T1000 (cell line): ENCODE measurements at regions not wholly inside any gene's neighbourhood (a gene's known extent, or its start where the extent isn't known, plus 50 kb on each side); places are given as distances from the start of the nearest gene placed in this dataset.

Source experiments
- DNase-seq: peaks from one replicate; lab custom pipeline; 2025; ENCODE audit warnings: mixed read lengths; lab: John Stamatoyannopoulos, UW

DNA sequence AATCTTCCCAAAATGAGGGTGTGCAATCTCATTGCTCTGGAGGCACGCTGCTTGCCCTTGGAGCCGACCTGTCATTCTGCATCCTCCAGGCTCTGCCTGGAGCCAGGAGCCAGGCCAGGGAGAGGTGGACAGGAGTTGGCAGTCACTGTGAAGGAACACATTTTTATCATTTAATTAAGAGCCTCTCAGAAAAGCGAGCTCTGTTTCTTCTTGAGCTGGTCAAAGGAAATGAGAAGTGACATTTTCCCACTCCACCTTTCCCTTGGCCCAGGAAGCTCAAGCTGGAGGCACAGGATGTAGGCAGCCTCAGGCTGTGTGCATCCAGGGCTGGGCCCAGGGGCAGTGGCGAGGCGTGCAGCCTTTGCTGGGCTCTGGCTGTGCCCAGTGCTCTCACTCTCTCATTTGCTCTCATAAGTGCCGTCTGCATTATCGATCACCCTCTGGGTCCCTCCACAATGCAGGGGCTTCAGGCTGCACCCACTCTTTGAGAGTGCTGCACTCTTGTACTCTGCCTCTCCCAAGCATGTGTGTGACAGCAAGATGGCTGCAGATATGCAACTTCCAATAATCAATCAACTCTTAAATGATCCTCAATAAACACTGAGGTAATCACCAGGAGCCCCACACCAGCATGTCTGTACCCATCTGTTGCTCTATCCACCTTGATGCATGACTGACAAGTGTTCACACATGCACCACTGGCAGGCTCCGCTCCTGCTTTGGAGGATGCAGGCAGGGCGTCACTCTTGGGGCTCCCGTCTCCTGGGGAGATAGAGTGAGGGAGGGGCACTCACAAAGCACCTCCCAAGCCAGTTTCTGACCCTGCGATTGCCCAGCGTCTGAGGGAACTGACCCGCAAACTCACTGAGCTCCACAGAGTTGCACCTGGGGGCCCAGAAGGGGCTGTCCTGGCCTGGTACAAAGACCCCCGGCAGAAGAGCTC, 171.4 kb downstream of the ZNF248 start:
- no peak for DNase-seq

DNA sequence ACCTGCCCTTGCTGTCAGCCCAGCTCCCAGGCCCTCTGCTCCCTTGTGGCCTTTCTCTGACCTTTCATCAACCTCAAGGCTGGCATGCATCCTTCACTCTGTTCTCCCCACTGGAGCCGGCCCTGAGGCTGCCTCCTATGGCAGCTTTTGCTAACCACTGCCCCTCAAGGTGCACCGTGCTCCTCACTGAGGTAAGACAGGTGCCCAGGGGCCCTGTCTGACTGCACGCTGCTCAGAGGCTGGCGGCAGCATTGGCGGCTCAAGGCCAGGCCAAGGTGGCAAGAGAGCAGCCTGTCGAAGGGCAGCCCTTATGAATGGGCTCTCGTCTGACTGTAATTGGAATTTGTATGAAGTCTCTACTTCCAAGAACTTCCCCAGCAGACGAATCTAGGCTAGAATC, 172.6 kb downstream of the ZNF248 start:
- no peak for DNase-seq

DNA sequence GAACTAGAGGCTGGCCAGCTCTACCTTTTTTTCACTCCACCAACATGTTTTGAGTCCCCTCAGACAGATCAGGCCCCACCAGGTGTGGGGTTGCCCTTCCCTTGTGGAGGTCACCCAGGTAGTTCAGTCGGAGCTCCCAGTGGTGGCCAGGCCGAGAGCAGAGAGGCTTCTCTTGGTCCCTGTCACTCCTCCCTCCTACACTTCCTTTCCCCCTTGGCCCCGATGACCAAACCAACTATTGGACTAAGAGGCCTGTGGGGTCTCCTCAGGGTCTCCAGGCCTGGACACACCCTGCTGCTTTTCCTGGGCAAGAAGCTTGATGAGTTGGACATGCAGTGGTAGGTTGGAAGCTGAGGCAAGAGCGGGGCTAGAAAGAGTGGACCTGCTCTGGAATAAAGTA, 174.8 kb downstream of the ZNF248 start:
- DNase-seq, result no peak

DNA sequence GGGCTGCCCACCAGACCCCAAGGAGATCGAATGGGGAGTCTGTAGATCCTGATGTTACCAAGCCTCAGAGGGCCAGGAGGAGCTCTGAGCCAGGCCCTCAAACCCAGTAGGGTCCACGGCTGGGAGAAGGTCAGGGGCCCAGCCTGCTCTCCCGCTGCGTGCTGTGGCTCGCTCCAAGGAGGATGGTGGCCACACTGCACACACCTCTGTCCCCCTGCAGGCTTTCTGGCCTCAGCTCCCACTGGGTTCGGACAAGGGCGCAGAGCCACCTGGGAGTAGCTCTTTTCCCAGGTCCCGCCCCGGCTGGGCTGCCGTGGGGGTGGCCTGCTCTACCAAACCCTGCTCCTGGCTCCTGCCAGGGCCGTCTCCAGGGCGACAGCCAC, 175.8 kb downstream of the ZNF248 start:
- no peak for DNase-seq

DNA sequence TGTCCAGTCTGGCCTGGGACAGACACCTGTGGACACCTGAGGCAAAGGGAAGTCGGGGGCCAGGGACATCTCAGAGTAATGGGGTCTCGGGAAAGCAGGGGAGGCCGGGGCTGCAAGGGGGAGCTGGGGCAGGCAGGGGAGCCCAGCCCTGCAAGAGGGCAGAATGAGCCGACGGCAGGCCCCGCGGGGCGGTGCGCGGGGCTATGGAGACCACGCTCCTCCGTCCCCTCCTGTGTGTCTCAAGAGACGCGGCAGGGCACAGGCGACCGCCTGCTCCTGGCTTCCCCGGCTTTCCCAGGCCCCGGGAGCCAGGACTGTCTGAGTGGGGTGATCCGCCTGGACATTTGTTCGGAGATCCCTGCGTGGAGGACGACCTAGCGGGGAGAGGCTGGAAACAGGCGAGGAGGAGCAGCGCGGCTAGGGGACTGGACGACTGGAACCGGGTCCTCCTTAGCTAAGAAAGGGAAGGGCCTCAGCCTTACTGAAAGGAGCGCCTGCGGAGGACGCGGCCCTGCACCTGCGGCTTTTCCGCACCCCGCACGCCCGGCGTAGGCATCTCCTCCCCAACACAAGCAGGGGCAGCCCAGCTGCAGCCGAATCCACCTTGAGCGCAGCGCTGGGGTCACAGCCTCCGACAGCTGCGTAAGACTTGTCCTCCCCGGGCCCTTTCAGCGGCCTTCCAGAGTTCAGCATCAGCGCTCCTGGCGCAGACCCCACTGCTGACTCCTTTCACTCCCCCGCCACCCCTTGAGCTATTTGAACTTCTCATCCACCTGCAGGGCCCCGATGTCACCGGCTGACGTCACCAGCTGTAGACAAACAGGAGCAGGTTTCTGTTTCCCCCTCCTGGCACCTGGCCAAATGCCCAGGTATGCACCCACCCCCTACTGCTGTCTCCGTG, 176.4 kb downstream of the ZNF248 start:
- no peak for DNase-seq

DNA sequence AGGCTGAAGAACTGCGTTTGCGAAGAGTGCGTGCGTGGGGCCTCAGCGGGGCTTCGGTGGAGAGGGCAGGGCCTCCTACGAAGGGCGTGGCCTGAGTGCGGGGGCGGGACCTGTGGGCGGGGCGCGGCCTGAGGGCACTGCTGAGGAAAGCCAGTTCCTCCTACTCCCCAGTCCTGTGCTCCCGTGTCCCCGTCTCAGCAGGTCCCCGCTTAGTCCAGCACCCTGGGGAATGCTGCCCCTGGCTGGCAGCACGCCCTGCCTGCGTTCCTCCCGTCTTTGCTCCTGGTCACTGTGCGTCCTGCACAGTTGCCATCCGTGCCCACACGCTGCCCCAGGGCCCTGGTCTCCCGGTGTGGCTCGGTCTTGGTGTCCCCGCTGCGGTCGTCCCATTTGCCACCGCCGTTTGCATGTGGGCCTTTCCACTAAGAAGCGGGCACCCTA, 177.1 kb downstream of the ZNF248 start:
- no peak for DNase-seq

DNA sequence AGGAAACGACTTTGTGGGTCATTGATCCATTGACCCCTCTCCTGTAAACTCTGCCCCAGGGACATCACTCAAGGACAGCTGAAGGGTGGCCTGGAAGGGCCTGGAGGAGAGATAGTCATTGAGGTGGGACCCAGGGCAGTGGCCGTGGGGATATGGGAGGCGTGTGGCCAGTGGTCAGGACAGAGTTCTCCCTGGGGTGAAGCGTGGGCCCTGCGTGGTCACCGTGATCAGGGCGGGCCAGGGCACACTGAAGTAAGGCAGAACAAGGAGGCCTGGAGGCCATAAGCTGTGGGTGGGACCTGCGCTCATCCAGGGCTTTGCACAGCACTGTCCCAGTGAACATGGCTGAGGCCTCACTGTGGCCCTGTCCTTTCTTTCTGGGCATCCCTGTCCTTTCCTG, 177.9 kb downstream of the ZNF248 start:
- DNase-seq, result no peak

DNA sequence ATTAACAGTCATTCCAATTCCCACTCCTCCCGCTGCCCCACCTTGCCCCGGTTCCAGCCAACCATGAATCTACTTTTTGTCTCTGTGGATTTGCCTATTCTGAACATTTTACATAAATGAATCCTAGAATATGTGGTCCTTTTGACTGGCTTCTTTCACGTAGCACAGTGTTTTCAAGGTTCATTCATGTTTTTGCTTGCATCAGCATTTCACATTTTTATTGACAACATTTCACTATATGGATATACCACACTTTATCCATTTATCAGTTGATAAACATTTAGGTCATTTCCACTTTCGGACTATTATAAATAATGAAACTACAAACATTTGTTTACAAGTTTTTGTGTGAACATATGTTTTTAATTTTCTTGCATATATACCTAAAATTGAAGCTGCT, 182.0 kb downstream of the ZNF248 start:
- no peak for DNase-seq

DNA sequence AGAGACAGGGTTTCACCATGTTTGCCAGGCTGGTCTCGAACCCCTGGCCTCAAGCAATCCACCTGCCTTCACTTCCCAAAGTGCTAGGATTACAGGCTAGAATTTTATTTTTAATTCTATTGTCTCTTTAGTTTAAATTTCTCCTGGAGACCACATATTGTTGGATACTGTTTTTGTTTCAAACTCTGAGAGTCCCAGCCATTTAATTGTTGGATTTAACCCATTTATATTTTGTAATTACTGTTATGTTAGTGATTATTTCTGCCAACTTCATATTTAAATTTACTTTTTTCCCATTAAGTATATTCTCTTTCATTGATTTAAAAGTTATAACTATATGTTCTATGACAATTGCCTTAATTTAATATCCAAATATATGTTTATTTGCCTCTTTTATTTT, 185.6 kb downstream of the ZNF248 start:
- DNase-seq, result no peak

DNA sequence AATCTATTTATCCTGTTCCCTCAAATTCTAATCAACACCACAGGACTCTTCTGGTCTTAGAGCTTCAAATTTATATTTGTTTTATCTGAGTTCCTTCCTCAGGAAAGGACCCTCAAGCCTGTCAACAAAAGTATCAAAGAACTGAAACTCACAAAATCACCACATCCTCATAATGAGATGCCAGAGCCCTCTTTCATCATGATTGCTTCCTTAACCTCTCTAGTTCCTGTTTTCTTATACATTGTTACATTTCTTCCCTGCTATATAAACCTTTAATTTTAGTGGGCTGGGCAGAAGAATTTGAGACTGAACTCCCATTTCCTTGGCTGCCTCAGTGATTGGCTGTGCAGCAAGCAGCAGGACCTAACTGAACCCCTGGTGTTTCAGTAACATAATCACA, 189.7 kb downstream of the ZNF248 start:
- DNase-seq, result no peak

DNA sequence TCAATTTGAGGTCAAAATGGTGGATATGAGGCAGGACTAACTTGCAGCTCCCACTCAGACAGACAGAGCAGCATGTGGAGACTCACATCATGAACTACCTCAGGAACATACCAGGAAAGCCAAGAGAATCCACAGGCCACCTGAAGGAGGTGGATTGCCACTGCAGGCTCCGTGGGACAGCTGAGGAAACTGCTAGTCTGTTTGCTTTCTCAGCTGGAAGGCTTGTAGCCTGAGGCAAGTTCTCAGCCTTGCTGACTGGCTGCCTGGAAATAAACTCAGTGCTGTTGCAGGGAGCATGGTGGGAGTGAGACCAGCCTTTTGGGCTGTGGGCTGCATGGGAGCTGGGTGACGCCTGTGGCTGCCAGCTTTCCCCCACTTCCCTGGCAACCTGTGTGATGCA, 202.9 kb downstream of the ZNF248 start:
- DNase-seq, result no peak

DNA sequence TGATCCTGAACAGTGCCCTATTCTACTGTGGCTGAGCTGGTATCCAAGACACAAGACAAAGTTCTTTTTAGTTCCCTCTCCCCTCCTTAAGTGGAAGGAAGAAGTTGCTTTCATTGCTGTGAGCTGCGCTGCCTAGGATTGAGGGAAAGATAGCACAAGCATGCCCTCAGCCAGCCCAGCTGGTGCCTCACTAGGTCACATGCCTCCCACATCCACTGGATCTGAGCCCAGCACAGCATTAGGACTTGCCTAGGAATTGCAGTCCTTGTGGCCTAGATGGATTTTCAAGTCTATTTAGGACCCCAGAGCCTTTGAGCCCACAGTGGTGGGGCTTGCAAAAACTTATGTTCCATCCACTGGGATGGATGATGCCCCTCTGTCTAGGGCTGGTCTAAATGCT, 214.2 kb downstream of the ZNF248 start:
- DNase-seq, result no peak

DNA sequence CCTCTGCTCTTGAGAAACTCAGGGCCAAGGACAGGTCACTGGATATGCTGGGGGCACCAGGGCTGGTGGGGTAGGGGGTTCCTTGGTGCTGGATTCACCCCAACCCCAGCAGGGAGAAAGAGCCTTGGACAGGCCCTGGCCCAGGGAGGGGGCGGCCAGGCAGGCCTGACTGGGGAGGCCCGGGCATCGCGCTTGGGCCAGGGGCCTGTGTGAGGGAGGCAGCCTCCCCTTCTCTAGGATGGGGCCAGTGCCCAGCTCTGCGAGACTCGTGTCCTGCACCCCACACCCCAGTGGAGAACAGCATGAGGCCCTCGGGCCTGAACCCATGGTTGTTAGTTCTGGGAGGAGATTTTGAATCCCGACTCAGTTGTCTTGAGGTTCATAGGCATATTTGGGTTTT, 217.1 kb downstream of the ZNF248 start:
- no peak for DNase-seq

DNA sequence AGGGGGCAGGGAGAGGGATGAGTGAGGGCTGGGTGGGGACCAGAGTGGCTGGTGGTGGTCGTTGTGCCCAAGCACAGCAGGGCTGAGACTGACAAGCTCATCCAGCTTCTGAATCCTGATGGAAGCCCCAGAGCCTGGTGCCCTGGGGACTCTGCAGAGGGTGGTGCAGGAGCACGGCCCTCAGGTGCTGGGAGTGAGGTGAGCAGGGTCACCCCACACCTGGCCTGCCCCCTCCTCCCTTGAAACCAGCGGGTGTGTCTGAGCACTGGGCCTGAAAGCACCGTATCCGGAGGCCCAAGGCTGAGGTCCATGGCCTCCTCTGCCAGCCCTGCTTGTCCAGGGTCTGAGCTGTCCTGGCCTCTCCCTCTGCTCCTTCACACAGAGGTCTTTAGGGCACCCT, 218.2 kb downstream of the ZNF248 start:
- no peak for DNase-seq

DNA sequence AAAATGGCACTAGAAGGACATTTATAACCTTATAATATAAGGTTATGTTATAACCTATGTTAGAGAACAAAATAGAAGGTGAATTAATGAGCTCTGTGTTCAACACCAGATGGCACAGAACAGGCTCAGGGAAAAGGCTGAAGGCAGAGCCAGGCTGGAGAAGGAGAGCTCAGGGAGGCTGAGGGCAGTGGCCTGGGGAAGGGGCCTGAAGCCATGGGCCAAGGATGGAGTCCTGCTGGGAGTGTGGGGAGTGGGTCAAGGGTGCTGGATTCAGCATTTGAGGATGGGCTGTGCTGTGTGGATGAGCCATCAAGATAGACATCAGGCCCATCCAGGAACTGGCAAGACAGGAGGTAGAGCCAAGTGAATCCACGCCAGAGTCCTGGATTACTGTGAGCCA, 218.8 kb downstream of the ZNF248 start:
- no peak for DNase-seq

DNA sequence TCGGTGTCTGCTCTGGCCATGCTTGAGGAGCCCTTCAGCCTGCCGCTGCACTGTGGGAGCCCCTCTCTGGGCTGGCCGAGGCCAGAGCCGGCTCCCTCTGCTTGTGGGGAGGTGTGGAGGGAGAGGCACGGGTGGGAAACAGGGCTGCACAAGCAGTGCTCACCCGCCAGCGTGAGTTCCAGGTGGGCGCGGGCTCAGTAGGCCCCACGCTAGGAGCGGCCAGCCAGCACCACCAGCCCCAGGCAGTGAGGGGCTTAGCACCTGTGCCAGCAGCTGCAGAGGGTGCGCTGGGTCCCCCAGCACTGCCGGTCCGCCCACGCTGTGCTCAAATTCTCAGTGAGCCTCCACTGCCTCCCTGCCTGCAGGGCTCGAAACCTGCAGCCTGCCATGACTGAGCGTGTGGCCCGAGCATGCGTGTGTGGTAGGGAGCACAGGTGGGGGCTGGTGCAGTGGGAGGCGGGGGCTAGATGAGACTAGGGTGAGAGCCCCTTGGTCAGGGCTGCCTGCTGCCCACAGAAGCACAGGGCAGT, 223.0 kb downstream of the ZNF248 start:
- no peak for DNase-seq

DNA sequence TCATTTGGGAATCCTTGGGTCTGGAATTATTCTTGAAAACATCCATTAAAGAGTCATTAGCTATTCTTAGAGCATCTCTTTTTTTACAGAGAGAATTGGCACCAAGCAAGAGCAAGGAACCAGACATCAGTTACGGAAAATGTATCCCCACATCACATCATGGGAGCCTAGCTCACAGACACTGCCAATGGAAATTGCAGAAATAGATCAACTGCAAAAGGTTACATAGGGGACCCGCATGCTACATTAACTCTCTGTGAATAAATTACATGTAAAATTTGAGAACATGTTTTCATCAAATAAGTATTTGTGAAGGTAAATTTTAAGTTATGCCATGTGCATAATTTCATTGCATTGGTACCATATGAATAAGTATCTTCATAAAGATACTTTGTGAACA, 224.8 kb downstream of the ZNF248 start:
- DNase-seq, result no peak

DNA sequence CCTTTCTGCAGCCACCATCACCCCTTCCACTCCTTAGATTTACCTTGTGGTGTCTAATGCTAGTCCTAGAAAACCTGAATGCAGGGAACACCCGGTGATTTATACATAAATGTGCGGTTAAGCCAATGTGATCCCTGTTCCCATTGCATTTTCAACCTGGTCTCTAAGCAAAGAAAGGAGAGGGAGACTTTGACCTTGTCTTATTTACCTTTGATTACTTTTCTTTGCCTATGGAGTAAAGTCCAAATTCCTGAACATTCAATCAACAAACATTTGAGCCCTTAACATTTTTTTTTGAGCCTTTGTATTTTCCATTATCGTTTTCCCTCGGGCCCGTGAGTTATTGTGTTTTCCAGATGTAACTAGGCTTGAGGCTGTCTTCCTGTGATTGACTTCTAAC, 233.9 kb downstream of the ZNF248 start:
- DNase-seq, result no peak

DNA sequence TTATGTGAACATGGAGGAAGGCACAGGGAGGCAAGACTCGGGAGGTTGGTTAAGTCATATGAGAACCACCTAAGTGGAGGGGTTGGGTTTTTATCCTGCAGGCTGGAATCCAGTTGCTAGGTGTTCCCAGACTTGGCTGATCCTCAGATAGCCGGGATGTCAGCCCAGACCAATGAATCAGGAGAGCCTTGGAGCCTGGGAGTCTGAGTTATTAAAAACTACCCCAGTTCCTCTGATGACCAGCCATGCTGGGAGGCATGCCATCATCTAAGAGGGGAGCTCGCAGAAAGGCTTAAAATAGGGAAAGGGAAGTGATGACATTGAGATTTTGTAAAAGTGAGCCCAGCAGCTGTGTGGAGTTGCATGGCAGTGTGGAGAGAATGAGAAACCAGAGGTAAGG, 238.1 kb downstream of the ZNF248 start:
- no peak for DNase-seq

DNA sequence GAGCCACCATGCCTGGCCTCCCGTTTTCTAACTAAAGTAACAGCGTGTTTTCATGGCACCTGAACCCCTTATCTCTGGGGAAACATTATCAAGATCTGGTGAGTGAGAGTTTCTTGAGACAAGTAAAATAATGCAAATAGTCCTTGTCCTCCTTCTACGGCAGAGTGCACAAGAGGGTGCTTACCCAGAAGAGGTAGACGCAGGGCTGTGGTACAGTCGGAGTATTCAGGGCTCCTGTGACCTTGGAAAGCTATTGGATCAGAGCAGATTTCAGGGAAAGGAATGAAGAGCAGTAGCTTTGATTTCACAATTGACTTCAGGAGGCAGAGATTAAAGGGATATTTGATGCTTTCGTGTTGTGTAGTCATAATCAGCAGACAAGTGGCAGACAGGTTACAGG, 269.1 kb downstream of the ZNF248 start:
- no peak for DNase-seq

DNA sequence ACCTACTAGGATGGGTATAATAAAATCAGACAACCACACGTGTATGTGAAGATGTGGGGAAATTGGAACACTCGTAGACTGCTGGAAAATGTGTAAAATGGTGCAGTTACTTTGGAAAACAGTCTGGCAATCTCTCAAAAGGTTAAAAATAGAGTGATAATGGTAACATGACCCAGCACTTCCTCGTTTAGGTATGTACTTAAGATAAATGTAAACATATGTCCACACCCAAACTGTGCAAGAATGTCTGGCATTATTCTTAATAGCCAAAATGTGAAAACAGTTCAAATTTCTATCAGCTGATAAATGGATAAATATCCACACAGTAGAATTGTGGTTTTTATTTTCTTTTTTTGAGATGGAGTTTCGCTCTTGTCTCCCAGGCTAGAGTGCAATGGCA, 272.8 kb downstream of the ZNF248 start:
- no peak for DNase-seq

DNA sequence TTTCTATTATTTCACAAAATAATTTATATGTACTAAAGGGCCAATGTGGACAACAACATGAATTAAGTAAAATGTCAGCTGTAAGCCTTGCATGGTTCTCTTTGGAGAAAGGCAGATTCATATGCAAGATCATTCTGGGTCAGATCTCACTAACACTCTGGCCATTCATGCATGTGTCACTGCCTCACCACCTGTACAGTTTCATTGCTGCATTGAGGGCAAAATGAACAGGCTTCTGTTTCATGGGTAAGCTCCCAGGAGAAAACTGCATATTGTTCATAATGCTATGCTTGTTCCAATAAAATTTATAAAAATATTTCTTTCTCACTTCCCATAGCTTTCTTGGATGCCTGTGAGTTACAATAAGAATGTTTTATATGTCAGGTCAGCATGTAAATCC, 275.2 kb downstream of the ZNF248 start:
- DNase-seq, result no peak

DNA sequence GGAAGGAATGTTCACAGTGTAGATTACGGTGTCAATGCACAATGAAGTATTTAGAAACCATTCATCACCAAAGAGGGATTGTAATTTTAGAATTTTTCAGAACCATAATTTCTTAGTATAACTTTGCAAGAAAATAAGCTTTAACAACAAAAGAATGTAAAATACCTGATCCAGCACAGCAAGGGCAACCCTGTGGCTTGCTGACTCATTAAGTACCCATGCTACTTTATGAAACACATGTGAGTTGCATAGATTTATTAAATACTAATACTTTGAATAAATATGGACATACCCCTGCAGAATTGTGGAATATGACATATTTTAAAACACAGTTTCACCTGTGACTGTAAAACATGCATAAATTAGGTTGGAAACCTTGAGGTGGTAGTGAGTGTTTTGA, 281.3 kb downstream of the ZNF248 start:
- DNase-seq, result no peak
